Duodenal mucosa (tissue), 2 donors: ENCODE measurements at regions not wholly inside any gene's neighbourhood (a gene's known extent, or its start where the extent isn't known, plus 50 kb on each side); places are given as distances from the start of the nearest gene placed in this dataset.

Experiments
- H3K27ac ChIP-seq: one replicate; pipeline ENCODE4 v1.7.0; 2013; ENCODE audit warnings: low read depth, low read length
- H3K27me3 ChIP-seq, 2 donors: one replicate each; pipeline ENCODE4 v1.7.0; 2013; ENCODE audit warnings: low read length in 2 of 2, control low read depth in 1 of 2; ENCODE audit not compliant: insufficient read depth in 2 of 2, control insufficient read depth in 1 of 2
- H3K36me3 ChIP-seq, 2 donors: one replicate each; pipeline ENCODE4 v1.7.0; 2013; ENCODE audit warnings: low read length in 2 of 2, control low read depth in 1 of 2; ENCODE audit not compliant: insufficient read depth in 2 of 2, control insufficient read depth in 1 of 2
- H3K4me1 ChIP-seq, 2 donors: one replicate each; pipeline ENCODE4 v1.7.0; 2013; ENCODE audit warnings: low read length in 2 of 2, control low read depth in 1 of 2; ENCODE audit not compliant: insufficient read depth in 2 of 2, control insufficient read depth in 1 of 2
- H3K4me3 ChIP-seq, 2 donors: one replicate each; pipeline ENCODE4 v1.7.0; 2013; ENCODE audit warnings: low read length in 2 of 2, low read depth in 1 of 2
- H3K9ac ChIP-seq, 2 donors: one replicate each; pipeline ENCODE4 v1.7.0; 2013; ENCODE audit warnings: low read length in 2 of 2, low read depth in 1 of 2
- H3K9me3 ChIP-seq, 2 donors: one replicate each; pipeline ENCODE4 v1.7.0; 2013; ENCODE audit warnings: low read length in 2 of 2, control low read depth in 1 of 2; ENCODE audit not compliant: control insufficient read depth in 1 of 2

DNA sequence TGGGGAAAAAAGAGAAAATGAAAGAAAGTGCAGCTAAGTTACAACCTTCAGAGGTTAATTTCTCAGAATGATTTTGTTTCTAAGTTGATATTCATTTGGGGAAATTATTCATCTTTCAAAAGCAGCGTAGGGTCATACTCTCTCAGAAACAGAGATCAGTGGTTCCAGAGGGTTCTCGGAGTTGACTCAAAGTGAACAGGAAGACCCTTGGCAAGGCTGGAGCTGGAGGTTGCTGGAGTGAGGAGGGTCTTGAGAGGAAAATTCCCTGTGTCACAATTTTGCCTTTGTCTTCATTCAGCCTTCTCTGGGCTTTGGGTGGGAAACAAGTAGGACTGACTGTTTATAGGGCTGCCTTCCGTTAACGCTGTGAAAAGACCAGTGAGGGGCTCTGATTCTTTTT lies 168.2 kb downstream of the ICOS start:
- no peaks in the 10 kb centered on the region for H3K36me3 ChIP-seq
- H3K4me1 ChIP-seq: peaks cover 5 to 9% of the 10 kb centered on the region in 2 donors
- H3K9ac ChIP-seq: no peak overlapping the region
- no peaks in the 10 kb centered on the region for H3K9me3 ChIP-seq
- no peak overlapping the region for H3K4me3 ChIP-seq
- H3K27ac ChIP-seq: no peak overlapping the region
- no peaks in the 10 kb centered on the region for H3K27me3 ChIP-seq

DNA sequence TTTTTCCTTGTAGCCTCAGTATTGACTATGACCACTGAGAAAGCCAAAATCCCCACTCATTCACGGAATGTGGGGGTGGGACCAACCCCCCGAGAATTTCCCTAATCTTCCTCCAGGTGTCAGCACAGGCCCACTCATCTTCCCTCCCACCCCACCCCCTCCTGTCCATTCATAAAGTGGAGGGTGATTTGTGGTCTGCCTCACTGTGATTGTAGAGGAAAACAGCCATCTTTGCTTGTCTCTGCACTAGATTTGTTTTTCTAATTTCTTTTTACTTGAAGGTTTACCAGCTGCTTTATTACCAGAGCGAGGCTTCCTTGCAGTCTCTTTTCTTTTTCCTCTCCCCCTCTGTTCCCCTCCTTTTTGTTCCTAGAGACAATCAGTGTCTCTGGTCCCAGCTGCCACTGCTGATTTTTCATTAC lies 171.8 kb downstream of the ICOS start:
- no peak overlapping the region for H3K9ac ChIP-seq
- no peaks in the 10 kb centered on the region for H3K36me3 ChIP-seq
- H3K4me1 ChIP-seq: peaks cover 17% of the 10 kb centered on the region in 2 donors
- no peak overlapping the region for H3K4me3 ChIP-seq
- H3K27me3 ChIP-seq: no peaks in the 10 kb centered on the region
- no peaks in the 10 kb centered on the region for H3K9me3 ChIP-seq
- H3K27ac ChIP-seq: no peak overlapping the region

DNA sequence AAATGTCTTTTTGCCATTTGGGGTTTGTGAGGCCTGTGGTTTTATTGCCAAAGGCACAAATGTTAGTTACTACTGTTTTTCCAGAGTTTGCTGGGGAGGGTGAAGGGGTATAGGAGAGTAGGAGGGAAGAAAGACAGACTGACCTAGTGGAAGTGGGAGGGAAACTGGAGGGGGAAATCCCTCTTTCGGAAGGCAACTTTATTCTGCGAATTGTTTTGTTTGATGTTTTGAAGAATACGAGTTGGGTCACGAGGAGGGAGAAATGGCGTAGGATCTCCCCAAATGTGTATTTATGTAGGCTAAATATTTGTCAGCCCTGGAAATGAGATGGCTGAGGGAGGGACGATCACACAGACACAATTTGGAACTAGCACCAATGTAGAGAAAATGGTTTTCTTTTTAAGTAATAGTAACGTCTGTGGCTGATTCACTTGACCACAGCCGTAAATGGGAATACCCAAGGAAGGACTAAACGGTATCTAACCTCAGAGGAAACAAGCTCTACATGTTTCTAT lies 172.3 kb downstream of the ICOS start:
- Histone ChIP-seq H3K27ac (no peak overlapping the region), H3K4me1 (peaks cover 17 to 20% of the 10 kb centered on the region in 2 donors), H3K9me3 (no peaks in the 10 kb centered on the region), H3K4me3 (no peak overlapping the region), H3K27me3 (no peaks in the 10 kb centered on the region), H3K9ac (no peak overlapping the region), H3K36me3 (no peaks in the 10 kb centered on the region)

DNA sequence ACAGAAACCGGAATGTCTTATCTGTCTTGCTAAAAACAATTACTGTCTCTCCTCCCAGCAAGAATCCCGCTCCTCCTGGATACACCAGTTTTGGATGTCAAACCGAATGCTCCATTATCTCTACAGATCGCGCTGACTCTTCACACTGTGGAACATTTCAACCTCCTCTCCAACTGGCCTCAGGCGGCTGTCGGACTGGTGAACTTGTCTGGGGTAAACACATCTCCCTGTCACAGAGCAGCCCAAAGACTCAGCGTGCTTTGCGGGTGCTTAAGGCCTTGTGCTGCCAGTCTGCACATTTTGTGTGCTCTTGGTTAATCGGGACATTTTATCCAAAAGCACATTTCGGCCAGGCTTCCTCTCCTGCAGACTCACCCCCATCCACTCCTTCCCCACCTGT lies 173.1 kb downstream of the ICOS start:
- Histone ChIP-seq H3K27me3 (no peaks in the 10 kb centered on the region), H3K4me3 (peak overlapping the region; percentile 8), H3K9ac (no peak overlapping the region), H3K36me3 (no peaks in the 10 kb centered on the region), H3K27ac (no peak overlapping the region), H3K4me1 (peaks cover 22 to 28% of the 10 kb centered on the region in 2 donors), H3K9me3 (no peaks in the 10 kb centered on the region)

DNA sequence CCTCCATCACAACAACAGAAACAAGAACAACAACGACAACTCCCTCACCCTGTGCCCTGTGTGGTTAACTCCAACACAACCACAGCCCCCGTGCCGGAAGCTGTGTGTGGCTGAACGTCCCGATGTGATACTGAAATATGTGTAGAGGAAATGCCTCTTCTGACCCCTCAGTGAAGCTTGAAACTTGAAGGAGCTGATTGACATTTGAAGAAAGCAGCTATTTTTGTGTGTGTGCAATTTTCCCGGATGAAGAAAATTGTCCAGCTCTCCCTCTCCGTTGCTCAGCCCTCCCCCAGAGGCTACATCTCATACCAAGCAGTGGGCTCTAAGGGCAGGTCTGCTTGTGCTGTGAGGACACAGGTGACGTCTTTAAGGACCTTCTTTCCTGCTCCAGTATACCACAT lies 173.8 kb downstream of the ICOS start:
- Histone ChIP-seq H3K36me3 (no peaks in the 10 kb centered on the region), H3K27me3 (no peaks in the 10 kb centered on the region), H3K4me3 (peak overlapping the region in 1 of 2 donors; percentile 8), H3K9ac (no peak overlapping the region), H3K27ac (no peak overlapping the region), H3K9me3 (no peaks in the 10 kb centered on the region), H3K4me1 (peaks cover 27 to 35% of the 10 kb centered on the region in 2 donors)

DNA sequence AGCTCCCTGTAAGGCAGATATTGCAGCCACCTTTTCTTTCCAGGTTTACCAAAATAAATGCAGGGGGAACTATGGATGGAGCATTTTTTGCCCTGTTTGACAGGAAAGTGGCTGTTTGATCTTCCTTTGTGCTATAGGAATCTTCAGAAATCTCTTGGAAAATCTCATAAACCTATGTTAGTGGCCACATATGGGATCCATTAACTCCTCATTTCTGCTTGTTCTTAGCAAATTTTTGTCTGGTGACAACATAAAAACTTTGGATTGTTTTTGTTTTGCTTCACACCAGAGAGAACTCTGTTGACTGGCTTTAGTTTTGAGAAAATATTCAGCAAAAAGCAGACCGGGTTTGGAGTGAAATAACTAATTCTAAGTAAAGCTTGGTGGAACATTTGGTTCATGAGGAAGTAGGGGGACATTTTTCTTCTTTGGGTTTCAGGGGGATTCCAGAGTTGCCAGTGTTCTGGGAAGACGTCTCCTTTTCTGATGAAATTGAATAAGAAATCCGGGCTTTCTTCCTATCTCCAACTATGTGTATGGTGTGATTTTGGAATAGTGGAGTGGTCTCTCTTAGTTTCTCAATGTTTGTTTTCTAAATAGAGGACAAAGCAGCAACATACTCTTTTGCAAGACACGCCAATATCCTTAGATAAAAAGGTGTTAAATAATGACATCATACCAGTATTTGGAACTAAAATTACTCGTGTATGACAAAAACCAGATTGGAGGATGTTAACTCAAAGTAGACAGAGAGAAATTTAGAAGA lies 174.4 kb downstream of the ICOS start:
- peaks cover 27 to 41% of the 10 kb centered on the region in 2 donors for H3K4me1 ChIP-seq
- no peak overlapping the region for H3K9ac ChIP-seq
- H3K4me3 ChIP-seq: no peak overlapping the region
- no peaks in the 10 kb centered on the region for H3K36me3 ChIP-seq
- no peaks in the 10 kb centered on the region for H3K9me3 ChIP-seq
- H3K27me3 ChIP-seq: no peaks in the 10 kb centered on the region
- no peak overlapping the region for H3K27ac ChIP-seq

DNA sequence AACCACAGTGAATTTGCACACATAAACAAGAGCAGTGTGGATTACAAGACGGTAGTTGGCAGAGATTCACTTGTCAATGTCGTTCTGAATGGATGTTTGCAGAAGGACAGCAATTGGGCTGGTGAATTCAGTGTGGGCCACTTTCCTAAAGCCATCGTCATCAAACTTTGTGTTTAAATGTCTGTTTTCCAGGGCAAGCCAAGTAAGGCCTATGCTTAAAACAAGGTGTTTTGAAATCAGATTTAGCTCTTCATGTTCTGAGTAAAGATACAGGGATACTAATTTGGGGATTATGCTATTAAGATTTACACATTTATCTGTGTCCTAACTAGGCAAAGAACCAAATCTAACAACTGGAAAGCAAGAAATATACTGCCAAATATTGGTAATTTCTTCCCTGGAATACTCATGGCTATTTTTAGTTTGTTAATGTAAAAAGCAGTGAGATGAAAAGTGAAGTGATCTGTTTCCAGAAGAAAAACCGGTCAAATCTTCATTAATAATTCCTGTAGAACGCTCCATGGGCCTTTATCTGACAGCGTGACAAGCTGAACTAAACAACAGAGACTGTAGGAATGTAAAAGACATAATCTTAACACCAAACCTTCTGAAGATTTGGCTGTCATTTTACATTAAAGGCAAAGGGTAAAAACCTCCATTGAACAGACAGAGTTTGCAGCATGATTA lies 175.7 kb downstream of the ICOS start:
- no peak overlapping the region for H3K9ac ChIP-seq
- H3K27ac ChIP-seq: no peak overlapping the region
- no peak overlapping the region for H3K4me3 ChIP-seq
- H3K36me3 ChIP-seq: no peaks in the 10 kb centered on the region
- H3K27me3 ChIP-seq: no peaks in the 10 kb centered on the region
- H3K9me3 ChIP-seq: no peaks in the 10 kb centered on the region
- peaks cover 27 to 48% of the 10 kb centered on the region in 2 donors for H3K4me1 ChIP-seq

DNA sequence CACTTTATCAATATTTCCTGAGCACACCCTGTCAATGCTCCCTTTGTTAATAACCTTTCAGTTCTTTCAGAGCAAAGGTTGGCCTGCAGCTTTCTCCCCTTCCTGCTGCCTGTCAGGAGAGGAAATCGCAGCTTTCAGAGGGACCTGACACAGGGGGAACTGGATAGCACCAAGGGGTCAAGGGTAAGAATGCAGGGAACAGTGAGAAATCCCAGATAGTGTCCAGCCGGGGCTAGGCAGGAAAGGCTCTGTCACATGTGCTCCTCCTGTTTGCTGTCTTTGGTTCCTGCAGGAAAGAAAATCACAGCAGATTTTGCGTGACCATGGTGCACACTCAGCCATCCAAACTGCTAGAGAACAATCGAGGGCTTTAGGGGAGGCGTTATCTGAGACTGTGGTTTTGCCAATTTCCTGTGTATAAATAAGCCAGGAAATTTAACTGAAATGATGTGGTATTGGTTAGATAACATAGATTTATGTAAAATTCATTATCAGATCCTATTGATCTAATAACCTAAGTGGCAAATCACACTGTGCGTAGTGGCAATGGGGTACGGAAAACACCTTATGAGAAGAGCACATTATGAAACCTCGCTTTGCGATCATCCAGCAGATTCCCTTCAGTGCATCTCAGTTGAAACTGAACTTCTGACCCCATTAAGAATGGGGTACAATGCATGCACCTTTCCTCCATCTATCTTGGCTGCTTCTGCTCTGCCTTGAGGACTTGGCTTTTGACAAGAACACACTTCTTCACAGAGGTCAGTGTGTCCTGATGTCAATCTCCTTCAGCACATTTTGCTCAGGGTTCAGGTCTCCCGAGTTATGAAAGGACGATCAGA lies 178.0 kb downstream of the ICOS start:
- Histone ChIP-seq H3K4me1 (peaks cover 24 to 42% of the 10 kb centered on the region in 2 donors), H3K27me3 (no peaks in the 10 kb centered on the region), H3K9ac (no peak overlapping the region), H3K4me3 (peak overlapping the region in 1 of 2 donors; percentile 40), H3K27ac (no peak overlapping the region), H3K36me3 (no peaks in the 10 kb centered on the region), H3K9me3 (no peaks in the 10 kb centered on the region)

DNA sequence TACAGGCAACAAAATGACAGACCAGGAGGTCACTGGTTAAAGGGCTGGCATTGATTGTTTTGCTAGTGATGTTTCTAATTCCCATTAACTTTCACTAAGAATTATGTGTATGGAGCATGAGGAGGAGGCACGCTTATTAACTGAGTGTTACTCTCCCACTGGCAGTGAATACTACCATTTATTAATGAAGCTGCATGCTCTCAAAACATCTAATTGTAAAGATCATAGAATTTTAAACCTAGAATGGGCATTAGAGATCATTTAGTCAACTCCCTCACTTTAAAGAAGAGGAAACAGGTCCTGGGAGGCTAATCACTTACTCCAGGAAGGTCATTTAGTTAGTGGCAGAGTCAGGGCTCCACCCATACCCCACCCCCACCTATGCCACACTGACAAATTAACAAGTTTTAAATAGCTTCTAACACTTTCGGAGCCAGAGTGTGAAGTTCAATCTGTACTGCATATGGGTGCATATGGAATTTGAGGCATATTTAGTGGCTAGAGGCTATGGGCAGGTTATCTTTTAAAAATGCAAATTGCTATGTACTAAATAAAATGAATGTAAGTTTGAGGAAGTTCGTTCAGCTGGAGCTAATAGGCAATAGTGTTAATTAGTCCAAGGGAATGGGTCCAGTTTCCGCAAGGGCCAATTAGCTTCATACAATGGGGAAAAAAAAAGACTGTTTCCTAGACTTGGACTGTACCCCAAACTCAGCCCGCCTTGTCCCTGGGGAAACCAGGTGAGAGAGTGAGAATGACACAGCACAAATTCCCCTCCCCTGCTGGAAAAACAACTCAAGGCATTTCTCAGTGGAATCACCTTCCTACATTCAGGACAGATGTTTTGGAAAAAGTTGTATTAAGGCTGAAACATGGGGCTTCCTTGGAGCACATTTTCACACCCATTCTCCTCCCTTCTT lies 178.8 kb downstream of the ICOS start:
- Histone ChIP-seq H3K9me3 (no peaks in the 10 kb centered on the region), H3K27me3 (no peaks in the 10 kb centered on the region), H3K4me1 (peaks cover 16 to 35% of the 10 kb centered on the region in 2 donors), H3K27ac (no peak overlapping the region), H3K9ac (no peak overlapping the region), H3K4me3 (peak overlapping the region in 1 of 2 donors; percentile 40), H3K36me3 (no peaks in the 10 kb centered on the region)
